Transverse colon (tissue), 4 donors: ENCODE measurements at regions not wholly inside any gene's neighbourhood (a gene's known extent, or its start where the extent isn't known, plus 50 kb on each side); places are given as distances from the start of the nearest gene placed in this dataset.
"Not testable (repeated sequence)": the region's sequence is repeated elsewhere in the genome, so short reads cannot be mapped to it uniquely, and the experiment has no call there.

Experiments used
- DNase-seq: peaks from one replicate; pipeline ENCODE4 v3.0.0-alpha.2; 2019
- H3K27ac ChIP-seq, 4 donors: fragments of 200-600 bp; sonication (generic); 2 replicates each; pipeline ENCODE4 v1.5.1; 2016 to 2018; ENCODE audit warnings: inconsistent platforms in 4 of 4
- H3K27me3 ChIP-seq: fragments of 200-600 bp; sonication (generic); 2 replicates; pipeline ENCODE4 v1.5.1; 2017; ENCODE audit warnings: inconsistent platforms
- H3K36me3 ChIP-seq, 4 donors: fragments of 200-600 bp; sonication (generic); 2 replicates each; pipeline ENCODE4 v1.5.1; 2017 to 2019; ENCODE audit warnings: inconsistent platforms in 4 of 4
- H3K4me1 ChIP-seq, 4 donors: fragments of 200-600 bp; sonication (generic); 2 replicates each; pipeline ENCODE4 v1.5.1; 2017 to 2020; ENCODE audit warnings: inconsistent platforms in 4 of 4
- H3K4me3 ChIP-seq, 4 donors: fragments of 200-600 bp; sonication (generic); 1 replicate in 1 of 4; 2 replicates in 3 of 4; pipeline versions ENCODE4 v1.5.1 to v1.6.1; 2017 to 2019; ENCODE audit warnings: inconsistent platforms in 4 of 4
- H3K9me3 ChIP-seq, 2 donors: fragments of 200-600 bp; sonication (generic); 2 replicates each; pipeline ENCODE4 v1.5.1; 2017 to 2019; ENCODE audit warnings: inconsistent platforms in 2 of 2
- CTCF ChIP-seq, 5 experiments: fragments of 200-600 bp in 3 of 5; fragments of 450-650 bp in 2 of 5; sonication (generic) in 3 of 5; IDR thresholded peaks; 1 replicate in 2 of 5; 2 replicates in 3 of 5; pipeline ENCODE4 v1.5.1; 2016 to 2017; ENCODE audit warnings: antibody characterized with exemption in 5 of 5, inconsistent platforms in 3 of 5, mild to moderate bottlenecking in 2 of 5, moderate library complexity in 1 of 5
- EP300 ChIP-seq: sonication (generic); formaldehyde crosslinking; IDR thresholded peaks from one replicate; pipeline ENCODE4 v1.6.1; 2017; ENCODE audit warnings: antibody characterized with exemption, low read depth
- POLR2A ChIP-seq: fragments of 450-650 bp; IDR thresholded peaks from one replicate; pipeline ENCODE4 v1.6.1; 2016; ENCODE audit warnings: antibody characterized with exemption, mild to moderate bottlenecking, moderate library complexity
- POLR2AphosphoS5 ChIP-seq, 3 donors: sonication (generic); formaldehyde crosslinking; IDR thresholded peaks; one replicate each; pipeline ENCODE4 v1.6.1; 2016; ENCODE audit warnings: antibody characterized with exemption in 3 of 3
- WGBS, 2 donors: methylation state at CpG; one replicate each; pipeline ENCODE4 v1.1.5; 2018; ENCODE audit warnings: low coverage in 1 of 2; 5-methylcytosine and 5-hydroxymethylcytosine counted together
- in situ Hi-C, 4 donors: fragments of 200-750 bp; cut with MboI; loops; one replicate each; pipeline versions ENCODE4 v1.15.0 to v1.15.1; 2017; ENCODE audit warnings: low sequenced_read_pairs in 3 of 4, low pct_ligation_motif_present in 1 of 4, low pct_unique_long_range_greater_than_20kb in 1 of 4
- intact Hi-C: fragments of 100-400 bp; cut with DNase I; formaldehyde crosslinking; loops from one replicate; pipeline ENCODE4 v1.15.1; 2023; ENCODE audit warnings: low total_unique reads

GRCh38 chr13:33677215-33677614 lies 140.7 kb upstream of the RFC3 start:
- H3K27ac ChIP-seq, result peak overlapping the region; percentile 72 to 76 (median 74)
- no peak overlapping the region for H3K4me3 ChIP-seq
- 40 to 54% methylated on average over 1 of the region's 1 CpG for whole genome bisulfite sequencing, 2 donors
- H3K9me3 ChIP-seq, result no peaks in the 10 kb centered on the region
- intact Hi-C loops, result no loop called here
- H3K27me3 ChIP-seq, result no peaks in the 10 kb centered on the region
- TF ChIP-seq POLR2A (no peak), POLR2AphosphoS5 (IDR thresholded peaks at IDR 0.05) (peak in 1 of 3 donors; percentile 23)
- in situ Hi-C loops, result no loop called here
- no peaks in the 10 kb centered on the region for H3K36me3 ChIP-seq
- peaks cover 5 to 40% (median 22%) of the 10 kb centered on the region in 4 donors for H3K4me1 ChIP-seq
- DNase-seq, result no peak

GRCh38 chr13:33678084-33678483 lies 139.9 kb upstream of the RFC3 start:
- intact Hi-C loops (no loop called here), in situ Hi-C loops (no loop called here)
- no peak for DNase-seq
- no peak overlapping the region for H3K4me3 ChIP-seq
- H3K4me1 ChIP-seq, result peaks cover 5 to 40% (median 22%) of the 10 kb centered on the region in 4 donors
- peak overlapping the region; percentile 72 to 76 (median 74) for H3K27ac ChIP-seq
- H3K27me3 ChIP-seq, result no peaks in the 10 kb centered on the region
- WGBS, 2 donors, result 89 to 90% methylated on average over 6 to 9 of the region's 9 CpGs
- H3K9me3 ChIP-seq, result no peaks in the 10 kb centered on the region
- no peak for TF ChIP-seq CTCF (IDR thresholded peaks at IDR 0.05)
- no peak for TF ChIP-seq EP300
- no peak for TF ChIP-seq POLR2AphosphoS5 (IDR thresholded peaks at IDR 0.05)
- no peak for TF ChIP-seq POLR2A
- no peaks in the 10 kb centered on the region for H3K36me3 ChIP-seq

GRCh38 chr13:33678906-33679657 lies 138.9 kb upstream of the RFC3 start:
- Histone ChIP-seq H3K27me3 (no peaks in the 10 kb centered on the region), H3K36me3 (no peaks in the 10 kb centered on the region), H3K4me1 (peaks cover 5 to 40% (median 22%) of the 10 kb centered on the region in 4 donors), H3K27ac (peak overlapping the region; percentile 52 to 73 (median 66)), H3K4me3 (peak overlapping the region in 1 of 4 donors; percentile 5), H3K9me3 (no peaks in the 10 kb centered on the region)
- in situ Hi-C loops, result no loop called here
- intact Hi-C loops, result no loop called here
- WGBS, 2 donors, result 35 to 48% methylated on average over 9 to 11 of the region's 11 CpGs
- DNase-seq, result peak; percentile 62
- no peak for TF ChIP-seq POLR2A
- TF ChIP-seq POLR2AphosphoS5 (IDR thresholded peaks at IDR 0.05), result peak in 1 of 3 donors; percentile 9

GRCh38 chr13:33679658-33680012 lies 138.3 kb upstream of the RFC3 start:
- H3K4me1 ChIP-seq, result peaks cover 5 to 40% (median 22%) of the 10 kb centered on the region in 4 donors
- H3K9me3 ChIP-seq, result no peaks in the 10 kb centered on the region
- TF ChIP-seq CTCF (IDR thresholded peaks at IDR 0.05) (no peak), POLR2A (no peak), POLR2AphosphoS5 (IDR thresholded peaks at IDR 0.05) (no peak), EP300 (no peak)
- H3K27ac ChIP-seq, result peak overlapping the region; percentile 52 to 73 (median 66)
- in situ Hi-C loops, result no loop called here
- WGBS, 2 donors, result 92 to 100% methylated on average over 1 of the region's 1 CpG
- intact Hi-C loops, result no loop called here
- H3K4me3 ChIP-seq, result peak overlapping the region in 1 of 4 donors; percentile 5
- DNase-seq, result no peak
- H3K36me3 ChIP-seq, result no peaks in the 10 kb centered on the region
- no peaks in the 10 kb centered on the region for H3K27me3 ChIP-seq

- Histone ChIP-seq H3K4me1 (peaks cover under 1 to 20% (median 10%) of the 10 kb centered on the region in 4 donors), H3K36me3 (no peaks in the 10 kb centered on the region), H3K4me3 (no peak overlapping the region), H3K27me3 (no peaks in the 10 kb centered on the region), H3K9me3 (no peaks in the 10 kb centered on the region), H3K27ac (no peak overlapping the region)
- intact Hi-C loops (no loop called here), in situ Hi-C loops (no loop called here)
- no peak for DNase-seq
- WGBS, 2 donors, result 98% methylated on average over 29 of the region's 35 CpGs; no CpG with 5 or more reads in 1 of the 2 donors
- TF ChIP-seq POLR2AphosphoS5 (IDR thresholded peaks at IDR 0.05), result no peak
- TF ChIP-seq POLR2A, result no peak
- no peak for TF ChIP-seq CTCF (IDR thresholded peaks at IDR 0.05)
- no peak for TF ChIP-seq EP300
These were observed 135.9 kb upstream of the RFC3 start for GRCh38 chr13:33682020-33682564.

- H3K27me3 ChIP-seq, in situ Hi-C loops, H3K4me3 ChIP-seq, H3K27ac ChIP-seq, intact Hi-C loops, H3K36me3 ChIP-seq, H3K9me3 ChIP-seq, DNase-seq: not testable (repeated sequence)
- 80 to 85% methylated on average over 5 of the region's 5 CpGs for WGBS, 2 donors
- peaks cover 0 to 15% (median 8%) of the 10 kb centered on the region in 4 donors for H3K4me1 ChIP-seq
These were observed 135.3 kb upstream of the RFC3 start for GRCh38 chr13:33682646-33683045.
